ENCODE measurements at regions not wholly inside any gene's neighbourhood (a gene's known extent, or its start where the extent isn't known, plus 50 kb on each side); places are given as distances from the start of the nearest gene placed in this dataset.

DNA sequence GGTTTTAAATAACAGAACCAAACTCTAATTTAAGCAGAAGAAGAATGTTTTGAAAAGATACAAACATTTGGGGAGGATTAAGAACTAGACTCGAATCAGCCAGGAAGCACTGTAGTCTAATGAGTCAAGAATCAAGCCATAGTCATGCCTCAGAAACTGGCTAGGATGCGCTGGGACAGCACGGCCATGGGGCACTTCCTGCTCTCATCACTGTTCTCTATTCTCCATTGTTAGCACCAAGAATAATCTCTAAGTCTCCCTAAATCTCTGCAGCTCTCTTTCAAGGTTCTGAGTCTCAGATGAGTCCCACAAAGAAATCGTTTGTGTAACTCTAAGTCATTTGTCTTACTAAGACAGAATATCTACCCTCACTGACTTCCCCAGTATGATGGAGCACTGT is 399.0 kb upstream of the KCNMB2 start:
- CTCF ChIA-PET = interaction anchor here (2.0 to 4.1 kb wide), 2 partner anchors 9 to 15 kb away, joined by 4 to 15 read pairs; no protein-coding TSS in a partner anchor

More for the DNA sequence above, 399.0 kb upstream of the KCNMB2 start:
- H3K9ac ChIP-seq (replicated peaks; ENCODE audit: extremely low read depth, insufficient read depth, low read length) = no peak overlapping the region
- H3K27me3 ChIP-seq (ENCODE audit: control insufficient read depth in 2 of 2, insufficient read depth in 2 of 2, low read length in 2 of 2) = no peaks in the 10 kb centered on the region
- no peaks in the 10 kb centered on the region for H3K36me3 ChIP-seq (ENCODE audit: control insufficient read depth in 2 of 2, extremely low read depth in 1 of 2, insufficient read depth in 2 of 2, low read length in 2 of 2)
- DNase-seq (ENCODE audit: low read depth, low spot score) = no peak
- H3K9me1 ChIP-seq (replicated peaks; ENCODE audit: control insufficient read depth, extremely low read depth, insufficient read depth, low read length) = no peaks in the 10 kb centered on the region
- no peak for FAIRE-seq
- H3K4me2 ChIP-seq (ENCODE audit: insufficient read depth, low read length) = no peak overlapping the region
- intact Hi-C loops (cut with micrococcal nuclease) (no loop called here), dilution Hi-C loops (cut with MboI; ENCODE audit: extremely low pct_ligation_motif_present, low sequenced_read_pairs) (no loop called here)
- POLR2A ChIA-PET = no interaction called here
- no peak overlapping the region for H3K4me3 ChIP-seq (replicated peaks in 1 of 3; ENCODE audit: insufficient read depth in 1 of 3, low read depth in 1 of 3, low read length in 3 of 3)
- H4K20me1 ChIP-seq (replicated peaks; ENCODE audit: control insufficient read depth, extremely low read depth, insufficient read depth, low read length) = no peaks in the 10 kb centered on the region
- H3K4me1 ChIP-seq (ENCODE audit: control insufficient read depth, extremely low read depth, insufficient read depth, low read length) = peaks cover 10% of the 10 kb centered on the region
- BruUV-seq (replicated peaks) = no TSS peak
- H3K27ac ChIP-seq (ENCODE audit: insufficient read depth, low read depth, low read length) = no peak overlapping the region
- TF ChIP-seq FOS (IDR thresholded peaks at IDR 0.05; ENCODE audit: borderline replicate concordance, insufficient read depth, low read length) = no peak
- TF ChIP-seq MYC (IDR thresholded peaks at IDR 0.05; ENCODE audit: low read depth, low read length) = no peak
- TF ChIP-seq JUN (IDR thresholded peaks at IDR 0.05; ENCODE audit: borderline replicate concordance, insufficient read depth, insufficient read length, low read depth) = no peak
- TF ChIP-seq POLR2A (IDR thresholded peaks at IDR 0.05; ENCODE audit: low read depth, low read length) = no peak
- TF ChIP-seq GATA2 (IDR thresholded peaks at IDR 0.05; ENCODE audit: insufficient read depth, insufficient read length, low read depth, low read length) = no peak
- TF ChIP-seq, protein P1, sequence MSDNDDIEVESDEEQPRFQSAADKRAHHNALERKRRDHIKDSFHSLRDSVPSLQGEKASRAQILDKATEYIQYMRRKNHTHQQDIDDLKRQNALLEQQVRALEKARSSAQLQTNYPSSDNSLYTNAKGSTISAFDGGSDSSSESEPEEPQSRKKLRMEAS (IDR thresholded peaks at IDR 0.05; ENCODE audit: insufficient read depth, insufficient read length) = no peak
- no peak for TF ChIP-seq POLR2AphosphoS5 (IDR thresholded peaks at IDR 0.05; ENCODE audit: insufficient read depth, low read depth, low read length)
- TF ChIP-seq, protein P2, sequence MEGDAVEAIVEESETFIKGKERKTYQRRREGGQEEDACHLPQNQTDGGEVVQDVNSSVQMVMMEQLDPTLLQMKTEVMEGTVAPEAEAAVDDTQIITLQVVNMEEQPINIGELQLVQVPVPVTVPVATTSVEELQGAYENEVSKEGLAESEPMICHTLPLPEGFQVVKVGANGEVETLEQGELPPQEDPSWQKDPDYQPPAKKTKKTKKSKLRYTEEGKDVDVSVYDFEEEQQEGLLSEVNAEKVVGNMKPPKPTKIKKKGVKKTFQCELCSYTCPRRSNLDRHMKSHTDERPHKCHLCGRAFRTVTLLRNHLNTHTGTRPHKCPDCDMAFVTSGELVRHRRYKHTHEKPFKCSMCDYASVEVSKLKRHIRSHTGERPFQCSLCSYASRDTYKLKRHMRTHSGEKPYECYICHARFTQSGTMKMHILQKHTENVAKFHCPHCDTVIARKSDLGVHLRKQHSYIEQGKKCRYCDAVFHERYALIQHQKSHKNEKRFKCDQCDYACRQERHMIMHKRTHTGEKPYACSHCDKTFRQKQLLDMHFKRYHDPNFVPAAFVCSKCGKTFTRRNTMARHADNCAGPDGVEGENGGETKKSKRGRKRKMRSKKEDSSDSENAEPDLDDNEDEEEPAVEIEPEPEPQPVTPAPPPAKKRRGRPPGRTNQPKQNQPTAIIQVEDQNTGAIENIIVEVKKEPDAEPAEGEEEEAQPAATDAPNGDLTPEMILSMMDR (IDR thresholded peaks at IDR 0.05; ENCODE audit: extremely low read depth in 1 of 2, insufficient read depth in 1 of 2, low read depth in 1 of 2, low read length in 2 of 2) = no peak
- no peak for TF ChIP-seq EZH2 (IDR thresholded peaks at IDR 0.05; ENCODE audit: borderline replicate concordance, low read depth, low read length, severe bottlenecking)
- no peaks in the 10 kb centered on the region for H3K9me3 ChIP-seq (replicated peaks; ENCODE audit: control insufficient read depth, insufficient read depth, low read length)
- no peak overlapping the region for H2AFZ ChIP-seq (ENCODE audit: low read depth, low read length)
- no peaks in the 10 kb centered on the region for H3K79me2 ChIP-seq (ENCODE audit: control insufficient read depth, insufficient read depth, low read length)
